Neural progenitor cell (in vitro differentiated cells): ENCODE measurements at regions not wholly inside any gene's neighbourhood (a gene's known extent, or its start where the extent isn't known, plus 50 kb on each side); places are given as distances from the start of the nearest gene placed in this dataset.

Experiments used
- DNase-seq: peaks from one replicate; pipeline ENCODE4 v3.0.0-alpha.2; 2016; ENCODE audit warnings: low spot score
- H2AFZ ChIP-seq: fragments of 200-600 bp; sonication (generic); replicated peaks from 2 replicates; pipeline ENCODE4 v1.6.1; 2016; ENCODE audit warnings: antibody characterized with exemption
- H3F3A ChIP-seq: fragments of 200-600 bp; sonication (generic); 2 replicates; pipeline ENCODE4 v1.6.1; 2016; ENCODE audit warnings: antibody characterized with exemption, low read depth
- H3K27ac ChIP-seq: fragments of 200-600 bp; sonication (generic); 2 replicates; pipeline ENCODE4 v1.5.1; 2016; ENCODE audit warnings: mild to moderate bottlenecking
- H3K27me3 ChIP-seq: fragments of 200-600 bp; sonication (generic); 2 replicates; pipeline ENCODE4 v1.6.1; 2016; ENCODE audit warnings: mild to moderate bottlenecking, moderate library complexity
- H3K36me3 ChIP-seq: fragments of 200-600 bp; sonication (generic); 2 replicates; pipeline ENCODE4 v1.5.1; 2016
- H3K4me1 ChIP-seq: fragments of 200-600 bp; sonication (generic); 2 replicates; pipeline ENCODE4 v1.6.1; 2016; ENCODE audit warnings: mixed run types
- H3K4me2 ChIP-seq: fragments of 200-600 bp; sonication (generic); 2 replicates; pipeline ENCODE4 v1.6.1; 2016
- H3K4me3 ChIP-seq: fragments of 200-600 bp; sonication (generic); 2 replicates; pipeline ENCODE4 v1.5.1; 2016
- H3K79me2 ChIP-seq: fragments of 200-600 bp; sonication (generic); 2 replicates; pipeline ENCODE4 v1.6.1; 2016; ENCODE audit warnings: low read depth
- H3K9ac ChIP-seq: fragments of 200-600 bp; sonication (generic); 2 replicates; pipeline ENCODE4 v1.6.1; 2016
- H3K9me3 ChIP-seq: fragments of 200-600 bp; sonication (generic); 2 replicates; pipeline ENCODE4 v1.5.1; 2016; ENCODE audit warnings: low read depth
- H4K20me1 ChIP-seq: fragments of 200-600 bp; sonication (generic); 2 replicates; pipeline ENCODE4 v1.6.1; 2016; ENCODE audit warnings: low read depth
- H3K27ac Mint-ChIP-seq: 3 replicates; pipeline ENCODE4 v1.8.0; 2021; ENCODE audit warnings: mixed read lengths
- H3K27me3 Mint-ChIP-seq: 2 replicates; pipeline ENCODE4 v1.8.0; 2022; ENCODE audit warnings: low read depth, mild to moderate bottlenecking, inconsistent platforms, moderate library complexity, mixed read lengths; ENCODE audit not compliant: insufficient read depth
- H3K36me3 Mint-ChIP-seq: 3 replicates; pipeline ENCODE4 v1.8.0; 2021; ENCODE audit warnings: mixed read lengths
- H3K4me1 Mint-ChIP-seq: 3 replicates; pipeline ENCODE4 v1.8.0; 2021; ENCODE audit warnings: mixed read lengths
- H3K4me3 Mint-ChIP-seq: 3 replicates; pipeline ENCODE4 v1.8.0; 2021; ENCODE audit warnings: mild to moderate bottlenecking, moderate library complexity, mixed read lengths
- H3K9me3 Mint-ChIP-seq: 3 replicates; pipeline ENCODE4 v1.8.0; 2020; ENCODE audit warnings: mixed read lengths
- EZH2 ChIP-seq: fragments of 200-600 bp; sonication (generic); IDR thresholded peaks from 2 replicates; pipeline ENCODE4 v1.6.1; 2017; ENCODE audit warnings: antibody characterized with exemption, mild to moderate bottlenecking, moderate library complexity
- EZH2phosphoT487 ChIP-seq: fragments of 200-600 bp; sonication (generic); IDR thresholded peaks from 2 replicates; pipeline ENCODE4 v1.6.1; 2017; ENCODE audit warnings: antibody characterized with exemption
- TF ChIP-seq, protein P1 (sequence below): fragments of 200-600 bp; sonication (generic); IDR thresholded peaks from 2 replicates; pipeline ENCODE4 v1.5.1; 2017; ENCODE audit warnings: antibody characterized with exemption, mild to moderate bottlenecking

DNA sequence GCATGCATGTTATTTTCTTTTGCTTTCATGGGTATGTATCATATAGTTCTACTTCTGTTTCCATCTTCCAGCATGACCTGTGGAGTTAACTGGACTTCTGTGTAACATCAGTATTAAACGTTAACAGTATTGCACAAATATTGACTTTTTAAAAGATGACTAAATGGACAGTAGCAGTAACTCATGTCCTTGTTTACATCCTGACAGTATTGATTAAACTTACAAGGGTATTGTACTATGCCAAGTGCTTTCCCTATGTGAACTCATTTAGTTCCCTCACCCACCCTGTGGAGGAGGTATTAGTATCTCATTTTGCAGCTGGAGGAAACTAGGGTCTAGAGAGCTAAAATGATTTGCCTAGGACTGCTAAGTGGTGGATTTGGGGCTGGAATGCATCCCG is 128.7 kb upstream of the SLC10A2 start:
- H2AFZ ChIP-seq = no peak overlapping the region
- H3K9me3 ChIP-seq = no peaks in the 10 kb centered on the region
- no peaks in the 10 kb centered on the region for H3K36me3 ChIP-seq
- H3K4me2 ChIP-seq = no peak overlapping the region
- no peaks in the 10 kb centered on the region for H3K79me2 ChIP-seq
- H4K20me1 ChIP-seq = no peaks in the 10 kb centered on the region
- Mint-ChIP-seq H3K4me1 (peaks cover 5% of the 10 kb centered on the region), H3K9me3 (no peaks in the 10 kb centered on the region), H3K36me3 (no peaks in the 10 kb centered on the region), H3K27me3 (peaks cover 2% of the 10 kb centered on the region), H3K27ac (no peak overlapping the region), H3K4me3 (no peak overlapping the region)
- H3K27me3 ChIP-seq = no peaks in the 10 kb centered on the region
- no peak overlapping the region for H3K9ac ChIP-seq
- no peak for TF ChIP-seq EZH2phosphoT487
- H3K4me3 ChIP-seq = no peak overlapping the region
- no peak for DNase-seq
- no peak overlapping the region for H3K27ac ChIP-seq
- no peaks in the 10 kb centered on the region for H3F3A ChIP-seq
- no peaks in the 10 kb centered on the region for H3K4me1 ChIP-seq

DNA sequence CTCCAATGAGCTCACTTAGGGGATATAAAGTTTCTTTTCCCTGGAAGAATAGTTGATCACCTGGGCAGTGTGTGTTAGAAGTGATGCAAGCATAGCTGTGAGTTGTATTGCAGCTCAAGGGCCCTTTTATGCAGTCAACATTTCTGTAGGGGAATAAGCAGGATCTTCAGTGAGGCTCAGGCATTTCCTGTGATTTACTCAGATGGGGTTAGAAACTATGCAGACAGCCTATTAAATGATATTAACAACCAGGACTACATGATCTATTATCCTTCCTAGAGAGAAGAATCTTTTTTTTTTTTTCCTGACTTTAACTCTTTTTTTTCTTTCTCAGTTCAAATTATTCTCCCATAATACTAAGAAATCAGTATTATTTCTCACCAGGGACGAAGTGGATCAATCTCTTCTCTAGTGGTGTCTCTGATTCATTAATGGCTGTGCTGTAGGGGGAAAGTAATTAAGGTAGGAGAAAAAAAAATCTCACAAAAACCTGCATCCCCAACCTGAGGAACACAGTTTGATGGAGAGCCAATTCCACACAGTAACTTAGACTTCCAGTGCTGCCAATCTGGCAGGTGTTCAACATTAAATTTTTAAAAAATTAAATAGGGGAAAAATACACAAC is 126.4 kb upstream of the SLC10A2 start:
- Histone ChIP-seq H3K27me3 (no peaks in the 10 kb centered on the region), H3K4me3 (no peak overlapping the region), H3F3A (peaks cover 5% of the 10 kb centered on the region), H3K79me2 (no peaks in the 10 kb centered on the region), H3K4me1 (peaks cover 10% of the 10 kb centered on the region), H3K27ac (no peak overlapping the region), H4K20me1 (no peaks in the 10 kb centered on the region), H3K4me2 (no peak overlapping the region), H2AFZ (no peak overlapping the region), H3K9me3 (no peaks in the 10 kb centered on the region), H3K36me3 (no peaks in the 10 kb centered on the region), H3K9ac (no peak overlapping the region)
- peaks cover 20% of the 10 kb centered on the region for H3K4me1 Mint-ChIP-seq
- DNase-seq = no peak
- H3K27me3 Mint-ChIP-seq = peaks cover 2% of the 10 kb centered on the region
- TF ChIP-seq, protein P1, sequence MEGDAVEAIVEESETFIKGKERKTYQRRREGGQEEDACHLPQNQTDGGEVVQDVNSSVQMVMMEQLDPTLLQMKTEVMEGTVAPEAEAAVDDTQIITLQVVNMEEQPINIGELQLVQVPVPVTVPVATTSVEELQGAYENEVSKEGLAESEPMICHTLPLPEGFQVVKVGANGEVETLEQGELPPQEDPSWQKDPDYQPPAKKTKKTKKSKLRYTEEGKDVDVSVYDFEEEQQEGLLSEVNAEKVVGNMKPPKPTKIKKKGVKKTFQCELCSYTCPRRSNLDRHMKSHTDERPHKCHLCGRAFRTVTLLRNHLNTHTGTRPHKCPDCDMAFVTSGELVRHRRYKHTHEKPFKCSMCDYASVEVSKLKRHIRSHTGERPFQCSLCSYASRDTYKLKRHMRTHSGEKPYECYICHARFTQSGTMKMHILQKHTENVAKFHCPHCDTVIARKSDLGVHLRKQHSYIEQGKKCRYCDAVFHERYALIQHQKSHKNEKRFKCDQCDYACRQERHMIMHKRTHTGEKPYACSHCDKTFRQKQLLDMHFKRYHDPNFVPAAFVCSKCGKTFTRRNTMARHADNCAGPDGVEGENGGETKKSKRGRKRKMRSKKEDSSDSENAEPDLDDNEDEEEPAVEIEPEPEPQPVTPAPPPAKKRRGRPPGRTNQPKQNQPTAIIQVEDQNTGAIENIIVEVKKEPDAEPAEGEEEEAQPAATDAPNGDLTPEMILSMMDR = no peak
- TF ChIP-seq EZH2phosphoT487 (no peak), EZH2 (no peak)
- H3K36me3 Mint-ChIP-seq = no peaks in the 10 kb centered on the region
- no peak overlapping the region for H3K27ac Mint-ChIP-seq
- H3K9me3 Mint-ChIP-seq = no peaks in the 10 kb centered on the region
- no peak overlapping the region for H3K4me3 Mint-ChIP-seq

DNA sequence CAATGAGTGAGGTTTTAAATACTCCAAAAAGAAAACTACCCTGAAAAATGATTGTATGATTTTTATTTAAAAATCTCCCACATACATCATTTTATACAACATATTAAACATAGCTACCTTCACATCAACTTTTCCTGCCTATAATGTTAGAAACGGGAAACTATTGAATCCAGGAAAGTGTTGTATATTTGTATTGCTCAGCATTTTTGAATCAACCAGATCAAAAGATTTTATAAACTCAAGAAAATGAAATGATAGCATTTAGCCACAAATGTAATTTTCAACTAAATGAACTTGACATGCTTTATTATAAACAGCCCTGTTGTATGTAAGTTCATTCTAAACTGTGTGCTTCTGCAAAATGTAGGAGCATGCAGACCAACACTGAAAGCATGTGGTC is 124.6 kb upstream of the SLC10A2 start:
- H3K36me3 Mint-ChIP-seq = no peaks in the 10 kb centered on the region
- H3K27me3 ChIP-seq = no peaks in the 10 kb centered on the region
- H3K4me3 Mint-ChIP-seq = no peak overlapping the region
- H3K4me1 Mint-ChIP-seq = peaks cover 22% of the 10 kb centered on the region
- no peak overlapping the region for H2AFZ ChIP-seq
- peaks cover 2% of the 10 kb centered on the region for H3K27me3 Mint-ChIP-seq
- no peaks in the 10 kb centered on the region for H3K9me3 ChIP-seq
- no peaks in the 10 kb centered on the region for H3K36me3 ChIP-seq
- no peak for DNase-seq
- H3K9ac ChIP-seq = no peak overlapping the region
- no peaks in the 10 kb centered on the region for H3K79me2 ChIP-seq
- no peak for TF ChIP-seq EZH2phosphoT487
- TF ChIP-seq, protein P1 = no peak
- TF ChIP-seq EZH2 = no peak
- H3F3A ChIP-seq = peaks cover 9% of the 10 kb centered on the region
- H3K4me1 ChIP-seq = peaks cover 11% of the 10 kb centered on the region
- no peak overlapping the region for H3K27ac ChIP-seq
- H3K27ac Mint-ChIP-seq = no peak overlapping the region
- H4K20me1 ChIP-seq = no peaks in the 10 kb centered on the region
- no peak overlapping the region for H3K4me2 ChIP-seq
- no peaks in the 10 kb centered on the region for H3K9me3 Mint-ChIP-seq
- H3K4me3 ChIP-seq = no peak overlapping the region

GRCh38 chr13:103188713-103189326 is 122.6 kb upstream of the SLC10A2 start:
- H4K20me1 ChIP-seq = no peaks in the 10 kb centered on the region
- peak; percentile 6 for DNase-seq
- Mint-ChIP-seq H3K27ac (no peak overlapping the region), H3K4me3 (no peak overlapping the region), H3K4me1 (peaks cover 22% of the 10 kb centered on the region), H3K36me3 (no peaks in the 10 kb centered on the region), H3K27me3 (no peaks in the 10 kb centered on the region), H3K9me3 (peaks cover 4% of the 10 kb centered on the region)
- H3K9me3 ChIP-seq = no peaks in the 10 kb centered on the region
- no peak overlapping the region for H3K4me2 ChIP-seq
- TF ChIP-seq EZH2 = no peak
- TF ChIP-seq, protein P1 = peak; percentile 81
- no peak for TF ChIP-seq EZH2phosphoT487
- H3K27ac ChIP-seq = no peak overlapping the region
- H3K4me3 ChIP-seq = no peak overlapping the region
- H3K9ac ChIP-seq = no peak overlapping the region
- H3K79me2 ChIP-seq = no peaks in the 10 kb centered on the region
- no peak overlapping the region for H2AFZ ChIP-seq
- no peaks in the 10 kb centered on the region for H3K36me3 ChIP-seq
- H3F3A ChIP-seq = peaks cover 9% of the 10 kb centered on the region
- peaks cover 11% of the 10 kb centered on the region for H3K4me1 ChIP-seq
- no peaks in the 10 kb centered on the region for H3K27me3 ChIP-seq
